Sigmoid colon (tissue), 4 donors: ENCODE measurements at regions not wholly inside any gene's neighbourhood (a gene's known extent, or its start where the extent isn't known, plus 50 kb on each side); places are given as distances from the start of the nearest gene placed in this dataset.

Source experiments
- EP300 ChIP-seq, 4 donors: sonication (generic); formaldehyde crosslinking; IDR thresholded peaks; one replicate each; pipeline ENCODE4 v1.6.1; 2017; ENCODE audit warnings: antibody characterized with exemption in 4 of 4
- TF ChIP-seq, protein P1 (sequence below), 4 experiments: fragments of 450-650 bp in 3 of 4; fragments of 200-600 bp in 1 of 4; IDR thresholded peaks; one replicate each; pipeline ENCODE4 v1.5.1; 2016 to 2019; ENCODE audit warnings: antibody characterized with exemption in 4 of 4, mild to moderate bottlenecking in 3 of 4, moderate library complexity in 2 of 4

- TF ChIP-seq, protein P1, sequence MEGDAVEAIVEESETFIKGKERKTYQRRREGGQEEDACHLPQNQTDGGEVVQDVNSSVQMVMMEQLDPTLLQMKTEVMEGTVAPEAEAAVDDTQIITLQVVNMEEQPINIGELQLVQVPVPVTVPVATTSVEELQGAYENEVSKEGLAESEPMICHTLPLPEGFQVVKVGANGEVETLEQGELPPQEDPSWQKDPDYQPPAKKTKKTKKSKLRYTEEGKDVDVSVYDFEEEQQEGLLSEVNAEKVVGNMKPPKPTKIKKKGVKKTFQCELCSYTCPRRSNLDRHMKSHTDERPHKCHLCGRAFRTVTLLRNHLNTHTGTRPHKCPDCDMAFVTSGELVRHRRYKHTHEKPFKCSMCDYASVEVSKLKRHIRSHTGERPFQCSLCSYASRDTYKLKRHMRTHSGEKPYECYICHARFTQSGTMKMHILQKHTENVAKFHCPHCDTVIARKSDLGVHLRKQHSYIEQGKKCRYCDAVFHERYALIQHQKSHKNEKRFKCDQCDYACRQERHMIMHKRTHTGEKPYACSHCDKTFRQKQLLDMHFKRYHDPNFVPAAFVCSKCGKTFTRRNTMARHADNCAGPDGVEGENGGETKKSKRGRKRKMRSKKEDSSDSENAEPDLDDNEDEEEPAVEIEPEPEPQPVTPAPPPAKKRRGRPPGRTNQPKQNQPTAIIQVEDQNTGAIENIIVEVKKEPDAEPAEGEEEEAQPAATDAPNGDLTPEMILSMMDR (IDR thresholded peaks at IDR 0.05): no peak
- no peak for TF ChIP-seq EP300 (IDR thresholded peaks at IDR 0.05)
Observed at GRCh38 chr2:43004879-43005244, 212.5 kb upstream of the HAAO start.
